GM18519 (cell line): ENCODE measurements at regions not wholly inside any gene's neighbourhood (a gene's known extent, or its start where the extent isn't known, plus 50 kb on each side); places are given as distances from the start of the nearest gene placed in this dataset.
"Not testable (repeated sequence)": the region's sequence is repeated elsewhere in the genome, so short reads cannot be mapped to it uniquely, and the experiment has no call there.

ENCODE experiments used
- ATAC-seq: cut with Tn5 transposase; IDR thresholded peaks from one replicate; pipeline ENCODE4 v1.9.1; 2021; ENCODE audit warnings: mild to moderate bottlenecking, moderate library complexity; ENCODE audit not compliant: unreplicated experiment, low FRiP score

DNA sequence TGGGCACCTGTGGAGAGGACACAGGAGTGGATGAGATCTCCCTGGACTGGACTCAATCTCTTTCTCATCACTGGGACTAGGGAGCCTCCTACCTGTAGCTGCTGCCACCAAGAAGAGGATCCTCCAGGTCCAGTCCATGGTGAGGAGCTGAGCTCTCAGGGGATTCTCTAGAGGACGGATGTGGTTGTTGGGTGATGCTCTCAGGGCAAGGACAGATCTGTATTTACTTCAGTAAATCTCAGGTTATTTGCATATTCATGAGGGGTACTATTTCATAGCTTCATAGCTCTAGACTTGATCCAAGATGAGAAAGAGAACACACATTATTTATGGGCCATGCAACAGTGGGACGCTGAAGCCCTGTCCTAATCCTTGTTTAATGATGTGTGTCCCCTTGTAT lies 159.4 kb downstream of the POTEB start:
- ATAC-seq, result peak; percentile 74

DNA sequence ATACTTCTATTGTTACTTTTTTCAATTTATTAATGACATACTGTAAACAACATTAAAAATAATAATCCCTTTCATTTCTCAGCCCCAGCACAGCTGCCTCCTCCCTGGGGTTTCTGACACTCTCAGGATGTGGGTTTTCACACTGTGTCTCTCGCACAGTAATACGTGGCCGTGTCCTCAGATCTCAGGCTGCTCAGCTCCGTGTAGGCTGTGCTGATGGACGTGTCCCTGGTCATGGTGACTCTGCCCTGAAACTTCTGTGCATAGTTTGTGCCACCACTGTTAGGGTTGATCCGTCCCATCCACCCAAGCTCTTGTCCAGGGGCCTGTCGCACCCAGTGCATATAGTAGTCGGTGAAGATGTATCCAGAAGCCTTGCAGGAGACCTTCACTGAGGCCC lies 159.9 kb downstream of the POTEB start:
- ATAC-seq, result not testable (repeated sequence)

DNA sequence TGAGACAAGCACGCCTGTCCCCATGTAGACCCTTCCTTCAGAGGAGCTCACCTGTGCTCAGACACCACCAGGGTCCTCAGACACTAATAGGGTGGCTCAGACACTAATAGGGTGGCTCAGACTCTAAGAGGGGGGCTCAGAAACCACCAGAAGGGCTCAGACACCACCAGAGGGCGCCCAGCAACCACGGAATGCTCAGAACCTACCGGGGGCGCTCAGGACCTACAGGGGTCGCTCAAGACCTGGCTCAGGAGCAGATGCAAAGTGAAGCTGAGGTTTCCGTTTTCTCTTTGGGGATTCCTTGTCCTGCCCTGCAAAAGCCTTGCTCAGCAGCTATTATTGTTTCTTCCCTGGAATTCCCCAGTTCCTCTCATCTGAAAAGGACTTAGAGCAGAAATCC lies 172.1 kb downstream of the POTEB start:
- ATAC-seq, result peak; percentile 71

DNA sequence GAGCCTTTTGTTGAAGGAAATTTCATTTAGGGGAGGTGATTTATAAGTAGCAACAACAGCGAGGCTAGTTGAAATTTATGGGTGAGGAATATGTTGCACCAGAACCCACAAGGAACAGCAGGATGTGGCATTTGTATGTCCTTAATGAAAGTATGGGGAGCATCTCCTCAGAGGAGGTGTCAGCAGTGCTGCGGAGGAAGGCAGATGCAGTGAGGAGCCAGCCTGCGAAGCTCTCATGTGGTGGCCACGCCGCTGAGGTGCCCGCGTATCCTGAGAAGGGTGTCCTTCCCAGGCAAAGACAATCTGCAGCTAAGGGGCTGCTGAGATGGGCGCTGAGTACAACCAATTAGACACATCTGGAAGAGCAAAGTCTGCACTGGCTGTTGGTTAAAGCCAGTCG lies 178.9 kb downstream of the POTEB start:
- not testable (repeated sequence) for ATAC-seq

DNA sequence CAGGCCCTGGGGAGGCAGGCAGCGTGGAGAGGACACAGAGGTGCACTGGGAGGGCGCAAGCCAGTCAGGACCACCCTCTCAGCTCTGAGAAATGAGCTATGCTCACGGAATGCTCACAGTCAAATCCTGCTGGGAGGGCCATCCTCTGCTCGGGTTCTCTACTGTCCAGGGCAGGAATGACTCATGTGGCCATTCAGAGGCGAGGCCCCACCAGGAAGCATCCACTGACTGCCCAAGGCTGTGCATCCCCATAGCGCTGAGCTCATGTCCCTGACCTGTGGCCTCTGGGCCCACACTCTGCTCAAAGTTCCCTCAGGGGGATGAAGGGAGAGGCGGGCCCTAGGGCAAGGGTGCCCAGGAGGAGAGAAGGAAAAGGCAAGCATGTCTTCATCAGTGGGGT lies 182.4 kb downstream of the POTEB start:
- not testable (repeated sequence) for ATAC-seq

GRCh38 chr15:21692471-21693102 lies 184.9 kb downstream of the POTEB start:
- ATAC-seq, result not testable (repeated sequence)

GRCh38 chr15:21656798-21657397 lies 216.6 kb upstream of the POTEB3 start:
- ATAC-seq, result peak; percentile 84

- peak; percentile 44 for ATAC-seq
Measured at GRCh38 chr15:21656114-21656746, 215.9 kb upstream of the POTEB3 start.

DNA sequence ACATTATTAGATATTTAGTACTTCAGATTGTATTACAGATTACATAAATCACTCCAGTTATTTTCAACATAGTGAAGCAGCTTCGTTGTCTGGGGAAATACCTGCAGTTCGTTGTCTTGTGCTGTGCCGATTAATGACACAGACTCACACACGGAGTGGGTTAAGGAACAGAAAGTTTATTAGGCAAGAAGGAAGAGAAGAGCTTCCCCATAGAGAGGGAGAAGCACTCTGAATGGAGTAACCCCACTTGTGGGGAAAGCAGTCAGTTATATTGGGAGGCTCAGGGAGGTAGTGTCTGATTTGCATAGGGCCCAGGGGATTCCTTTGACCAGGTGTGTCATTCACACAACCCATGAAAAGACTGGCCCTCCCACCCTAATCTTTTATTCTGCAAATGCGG lies 213.4 kb upstream of the POTEB3 start:
- not testable (repeated sequence) for ATAC-seq

DNA sequence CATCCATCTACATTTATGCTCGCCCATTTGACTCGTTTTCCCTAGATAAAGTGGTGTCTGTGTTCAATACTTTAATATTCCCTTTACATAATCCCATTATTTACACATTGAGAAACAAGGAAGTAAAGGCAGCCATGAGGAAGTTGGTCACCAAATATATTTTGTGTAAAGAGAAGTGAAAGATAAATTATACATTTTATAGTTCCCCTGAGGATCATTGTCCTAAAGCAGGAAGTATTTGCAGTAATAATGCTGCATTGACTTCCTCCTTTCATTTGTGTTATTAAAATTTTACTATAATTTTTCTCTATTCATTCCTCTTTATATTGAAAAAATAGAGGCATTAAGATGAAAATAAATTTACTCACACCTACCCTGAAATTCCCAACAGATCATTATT lies 198.5 kb upstream of the POTEB3 start:
- ATAC-seq, result not testable (repeated sequence)

DNA sequence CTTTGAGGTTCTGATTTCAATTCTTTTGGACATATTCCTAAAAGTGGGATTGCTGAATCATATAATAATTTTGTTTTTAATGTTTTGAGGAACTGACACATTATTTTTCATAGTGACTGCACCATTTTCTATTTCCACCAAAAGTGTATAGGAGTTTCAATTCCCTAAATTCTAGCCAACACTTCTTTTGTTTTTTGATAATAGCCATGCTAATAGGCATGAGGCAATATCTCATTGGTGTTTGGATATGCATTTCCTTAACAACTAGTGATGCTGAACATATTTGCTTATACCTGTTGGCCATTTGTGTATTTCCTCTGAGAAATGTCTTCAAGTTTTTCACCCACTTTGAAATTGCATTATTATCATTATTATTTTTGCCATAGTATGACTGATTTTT lies 186.4 kb upstream of the POTEB3 start:
- ATAC-seq, result not testable (repeated sequence)

- ATAC-seq, result not testable (repeated sequence)
Measured at GRCh38 chr15:21609223-21609622, 168.9 kb upstream of the POTEB3 start.

DNA sequence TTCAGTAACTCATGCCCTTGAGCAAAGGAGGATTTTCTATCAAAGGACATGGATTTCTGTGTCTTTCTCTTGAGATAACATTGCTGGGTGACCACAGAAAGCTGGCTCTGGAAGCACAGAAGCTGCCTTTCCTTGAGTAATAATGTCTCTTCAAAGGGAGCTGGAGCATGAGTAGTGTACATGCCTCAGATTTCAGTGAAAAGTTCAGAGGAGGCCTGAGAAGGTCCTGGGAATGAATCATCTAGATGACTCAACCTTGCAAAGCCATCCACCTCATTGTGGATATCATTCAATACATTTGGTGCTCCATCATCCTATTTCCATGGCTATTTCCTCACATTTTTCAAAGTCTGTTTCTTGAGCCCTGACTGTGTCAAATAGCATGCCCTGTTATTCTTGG lies 125.1 kb upstream of the POTEB3 start:
- ATAC-seq, result not testable (repeated sequence)

- peak; percentile 73 for ATAC-seq
Measured at GRCh38 chr15:21551809-21552208, 111.5 kb upstream of the POTEB3 start.

GRCh38 chr15:21546182-21546903 lies 106.0 kb upstream of the POTEB3 start:
- not testable (repeated sequence) for ATAC-seq

DNA sequence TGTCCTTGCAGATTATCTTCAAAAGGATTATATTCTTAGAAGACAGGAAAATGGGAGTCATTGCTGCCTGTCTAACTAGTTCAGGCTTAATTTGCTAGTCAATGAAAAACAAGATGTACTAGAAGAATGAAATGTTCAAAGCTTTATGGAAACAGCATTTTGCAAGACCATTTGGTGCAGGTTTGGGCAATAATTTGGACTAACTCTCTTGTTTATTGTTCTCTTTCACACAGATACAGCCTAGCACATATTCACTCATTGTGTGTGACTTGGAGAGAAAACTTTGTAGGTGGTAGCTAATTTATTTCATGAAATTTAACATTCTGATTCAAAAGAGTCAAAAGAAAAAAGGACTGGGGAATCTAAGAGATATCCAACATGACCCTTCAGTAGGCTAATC lies 92.5 kb upstream of the POTEB3 start:
- not testable (repeated sequence) for ATAC-seq

GRCh38 chr15:21516248-21516647 lies 75.9 kb upstream of the POTEB3 start:
- not testable (repeated sequence) for ATAC-seq

DNA sequence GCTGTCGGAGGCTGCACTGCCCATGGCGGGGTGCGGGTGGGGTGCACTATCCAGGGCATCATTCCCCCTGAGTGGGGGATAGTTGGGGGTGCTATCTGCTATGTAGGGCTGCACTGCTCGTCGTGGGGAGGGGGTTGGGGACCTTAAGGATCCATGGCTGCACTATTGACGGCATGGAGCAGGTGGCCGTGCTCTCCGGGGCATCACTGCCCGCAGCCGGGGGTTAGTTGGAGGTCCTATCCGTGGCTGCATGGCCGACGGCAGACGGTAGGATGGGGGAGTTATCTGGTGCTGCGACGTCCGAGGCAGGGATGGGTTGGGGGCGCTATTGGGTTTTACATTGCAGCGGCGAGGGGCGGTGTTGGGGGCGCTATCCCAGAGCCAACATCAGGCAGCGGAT lies 75.0 kb upstream of the POTEB3 start:
- not testable (repeated sequence) for ATAC-seq

GRCh38 chr15:21503021-21503420 lies 62.7 kb upstream of the POTEB3 start:
- ATAC-seq, result not testable (repeated sequence)
